HCT116 (cell line): ENCODE measurements at regions not wholly inside any gene's neighbourhood (a gene's known extent, or its start where the extent isn't known, plus 50 kb on each side); places are given as distances from the start of the nearest gene placed in this dataset.

Source experiments
- ATAC-seq: fragments of 200-7000 bp; cut with Tn5 transposase; 2 replicates; pipeline ENCODE4 v1.9.1; 2020; ENCODE audit warnings: mild to moderate bottlenecking, moderate library complexity
- BruUV-seq: library from RNA; stranded (reverse); fragments of 400-500 nt; replicated peaks from 2 replicates; lab custom pipeline; 2021; lab: Mats Ljungman, UMichigan
- CTCF ChIA-PET: fragments of 300-600 bp; sonication (Branson Sonifier 250); formaldehyde crosslinking; loops from one replicate; lab custom pipeline; 2021; ENCODE audit warnings: antibody characterized with exemption; lab: Charles Lee
- POLR2A ChIA-PET: fragments of 300-600, 350-600 bp; sonication (Branson Sonifier 250); formaldehyde crosslinking; loops from one replicate; lab custom pipeline; 2021; ENCODE audit warnings: antibody characterized with exemption; lab: Charles Lee
- RAD21 ChIA-PET, 2 experiments: fragments of 300-600 bp; sonication (Branson Sonifier 250); formaldehyde crosslinking; loops; one replicate each; lab custom pipeline; 2023; ENCODE audit warnings: low total read pairs in 2 of 2; ENCODE audit not compliant: uncharacterized antibody in 2 of 2, unreplicated experiment in 2 of 2, low non-redundant PET in 1 of 2; lab: Charles Lee
- DNase-seq: peaks from one replicate; pipeline ENCODE4 v3.0.0-alpha.2; 2010; ENCODE audit warnings: low read depth, low spot score
- H2AFZ ChIP-seq: fragments of 200-600 bp; shearing (Covaris generic), sonication (generic); 2 replicates; pipeline ENCODE4 v1.6.1; 2017; ENCODE audit warnings: low read depth, mixed run types, mixed read lengths, antibody characterized with exemption, low read length; ENCODE audit not compliant: poor library complexity, severe bottlenecking
- H3K27ac ChIP-seq: 2 replicates; pipeline ENCODE4 v1.5.1; 2012; ENCODE audit warnings: low read depth, low read length
- H3K27me3 ChIP-seq: fragments of 200-600 bp; sonication (generic); 2 replicates; pipeline ENCODE4 v1.6.1; 2016; ENCODE audit warnings: mixed run types, low read length, mixed read lengths; ENCODE audit not compliant: insufficient read depth
- H3K36me3 ChIP-seq, 2 experiments: fragments of 200-500 bp in 1 of 2; fragments of 200-600 bp in 1 of 2; sonication (Bioruptor generic) in 1 of 2; sonication (generic) in 1 of 2; 2 replicates each; pipeline versions ENCODE4 v1.5.1 to v1.6.1; 2014 to 2016; ENCODE audit warnings: low read length in 2 of 2, inconsistent platforms in 1 of 2, mixed read lengths in 1 of 2, mixed run types in 1 of 2; ENCODE audit not compliant: insufficient read depth in 2 of 2, control insufficient read depth in 1 of 2
- H3K4me1 ChIP-seq, 2 experiments: fragments of 200-600 bp in 1 of 2; sonication (generic) in 1 of 2; 2 replicates each; pipeline versions ENCODE4 v1.5.1 to v1.6.1; 2012 to 2017; ENCODE audit warnings: low read length in 2 of 2, inconsistent platforms in 1 of 2, mild to moderate bottlenecking in 1 of 2, mixed read lengths in 1 of 2, mixed run types in 1 of 2, moderate library complexity in 1 of 2; ENCODE audit not compliant: insufficient read depth in 2 of 2, control insufficient read depth in 1 of 2
- H3K4me2 ChIP-seq: fragments of 200-600 bp; sonication (generic); 2 replicates; pipeline ENCODE4 v1.6.1; 2017; ENCODE audit warnings: mixed run types, low read length, mixed read lengths
- H3K4me3 ChIP-seq, 2 experiments: fragments of 200-600 bp in 1 of 2; sonication (generic) in 1 of 2; replicated peaks in 1 of 2; 2 replicates each; pipeline ENCODE4 v1.5.1; 2011 to 2016; ENCODE audit warnings: low read length in 2 of 2, control low read depth in 1 of 2, low read depth in 1 of 2, mild to moderate bottlenecking in 1 of 2, mixed read lengths in 1 of 2, mixed run types in 1 of 2
- H3K79me2 ChIP-seq: fragments of 200-600 bp; sonication (generic); 2 replicates; pipeline ENCODE4 v1.6.1; 2017; ENCODE audit warnings: mild to moderate bottlenecking, mixed run types, low read length, moderate library complexity, mixed read lengths; ENCODE audit not compliant: insufficient read depth
- H3K9ac ChIP-seq: fragments of 200-600 bp; sonication (generic); 2 replicates; pipeline ENCODE4 v1.6.1; 2016; ENCODE audit warnings: low read length, mixed read lengths
- H3K9me2 ChIP-seq: fragments of 200-600 bp; sonication (generic), shearing (Covaris generic); 2 replicates; pipeline ENCODE4 v1.6.1; 2017; ENCODE audit warnings: mixed run types, mild to moderate bottlenecking, moderate library complexity; ENCODE audit not compliant: insufficient read depth
- H3K9me3 ChIP-seq, 2 experiments: fragments of 200-500 bp in 1 of 2; fragments of 200-600 bp in 1 of 2; sonication (Bioruptor generic) in 1 of 2; sonication (generic) in 1 of 2; 2 replicates each; pipeline ENCODE4 v1.6.1; 2014 to 2017; ENCODE audit warnings: low read length in 2 of 2, mixed read lengths in 2 of 2, inconsistent platforms in 1 of 2, low read depth in 1 of 2, mild to moderate bottlenecking in 1 of 2, mixed run types in 1 of 2, moderate library complexity in 1 of 2; ENCODE audit not compliant: control insufficient read depth in 1 of 2, insufficient read depth in 1 of 2
- H4K20me1 ChIP-seq: fragments of 200-600 bp; sonication (generic), shearing (Covaris generic); 2 replicates; pipeline ENCODE4 v1.6.1; 2017; ENCODE audit warnings: mixed run types, mild to moderate bottlenecking, moderate library complexity; ENCODE audit not compliant: insufficient read depth
- ATF3 ChIP-seq: IDR thresholded peaks from 2 replicates; pipeline ENCODE4 v1.6.1; 2012
- CTCF ChIP-seq, 3 experiments: fragments of 200-600 bp in 1 of 3; sonication (generic) in 1 of 3; IDR thresholded peaks in 2 of 3; conservative IDR thresholded peaks in 1 of 3; 2 replicates each; pipeline ENCODE4 v1.5.1; 2012 to 2017; ENCODE audit warnings: low read depth in 2 of 3, low read length in 2 of 3, antibody characterized with exemption in 1 of 3, borderline replicate concordance in 1 of 3, control low read depth in 1 of 3, mild to moderate bottlenecking in 1 of 3, mixed read lengths in 1 of 3, mixed run types in 1 of 3, moderate library complexity in 1 of 3; ENCODE audit not compliant: insufficient read depth in 1 of 3
- EGR1 ChIP-seq: IDR thresholded peaks from 2 replicates; pipeline ENCODE4 v1.6.1; 2012; ENCODE audit warnings: low read depth
- EZH2phosphoT487 ChIP-seq: fragments of 200-600 bp; IDR thresholded peaks from 2 replicates; pipeline ENCODE4 v1.6.1; 2018; ENCODE audit warnings: antibody characterized with exemption, borderline replicate concordance
- FOSL1 ChIP-seq: IDR thresholded peaks from 2 replicates; pipeline ENCODE4 v1.6.1; 2012; ENCODE audit warnings: low read depth
- MAX ChIP-seq: IDR thresholded peaks from 2 replicates; pipeline ENCODE4 v1.6.1; 2012
- POLR2AphosphoS5 ChIP-seq: IDR thresholded peaks from 2 replicates; pipeline ENCODE4 v1.6.1; 2011; ENCODE audit warnings: mild to moderate bottlenecking, low read depth, low read length, moderate library complexity
- REST ChIP-seq: IDR thresholded peaks from 2 replicates; pipeline ENCODE4 v1.6.1; 2012; ENCODE audit warnings: low read depth
- SIN3A ChIP-seq: IDR thresholded peaks from 2 replicates; pipeline ENCODE4 v1.6.1; 2012; ENCODE audit warnings: low read depth
- SP1 ChIP-seq: IDR thresholded peaks from 2 replicates; pipeline ENCODE4 v1.6.1; 2012; ENCODE audit warnings: low read depth
- TCF7L2 ChIP-seq: IDR thresholded peaks from 2 replicates; pipeline ENCODE4 v1.7.0; 2011; ENCODE audit warnings: borderline replicate concordance, inconsistent platforms; ENCODE audit not compliant: insufficient read depth, insufficient read length; ENCODE audit errors: extremely low read depth
- ZBTB33 ChIP-seq: IDR thresholded peaks from 2 replicates; pipeline ENCODE4 v1.6.1; 2011; ENCODE audit warnings: mild to moderate bottlenecking, low read length, moderate library complexity; ENCODE audit not compliant: insufficient replicate concordance; ENCODE audit errors: extremely low read depth
- ZFX ChIP-seq: fragments of 450-650 bp; IDR thresholded peaks from 2 replicates; pipeline ENCODE4 v1.6.1; 2017
- ZNF274 ChIP-seq: fragments of 200-500 bp; sonication (Bioruptor generic); IDR thresholded peaks from 2 replicates; pipeline ENCODE4 v1.6.1; 2014; ENCODE audit warnings: mild to moderate bottlenecking, low read depth, low read length, inconsistent platforms
- intact Hi-C: fragments of 100-400 bp; cut with micrococcal nuclease; formaldehyde crosslinking; loops from 2 replicates; pipeline ENCODE4 v1.10.0; 2022

GRCh38 chr19:34574704-34575103, 93.1 kb downstream of the WTIP start:
- CTCF ChIA-PET = no interaction called here
- Histone ChIP-seq H3K36me3 (no peaks in the 10 kb centered on the region), H3K4me2 (no peak overlapping the region), H3K9me2 (no peaks in the 10 kb centered on the region), H4K20me1 (no peaks in the 10 kb centered on the region), H3K27ac (no peak overlapping the region), H3K9me3 (no peaks in the 10 kb centered on the region), H2AFZ (no peak overlapping the region), H3K79me2 (no peaks in the 10 kb centered on the region), H3K9ac (no peak overlapping the region), H3K4me3 (no peak overlapping the region), H3K4me1 (no peaks in the 10 kb centered on the region), H3K27me3 (no peaks in the 10 kb centered on the region)
- no peak for DNase-seq
- ATAC-seq = no peak
- no peak for TF ChIP-seq ZBTB33
- TF ChIP-seq TCF7L2 = no peak
- TF ChIP-seq ZNF274 = no peak
- TF ChIP-seq EGR1 = no peak
- no peak for TF ChIP-seq SIN3A
- TF ChIP-seq ZFX = no peak
- no peak for TF ChIP-seq MAX
- no peak for TF ChIP-seq FOSL1
- TF ChIP-seq EZH2phosphoT487 = no peak
- TF ChIP-seq REST = no peak
- TF ChIP-seq ATF3 = no peak
- TF ChIP-seq POLR2AphosphoS5 = no peak
- no peak for TF ChIP-seq CTCF (IDR thresholded peaks at IDR 0.05 in 2 of 3, conservative IDR thresholded peaks at IDR 0.05 in 1 of 3; ENCODE audit: borderline replicate concordance in 1 of 3, insufficient read depth in 1 of 3, low read depth in 2 of 3, low read length in 2 of 3)
- TF ChIP-seq SP1 = no peak
- no TSS peak for BruUV-seq
- RAD21 ChIA-PET = no interaction called here
- intact Hi-C loops = no loop called here
- POLR2A ChIA-PET = no interaction called here
